GM12878 (cell line): ENCODE measurements at regions not wholly inside any gene's neighbourhood (a gene's known extent, or its start where the extent isn't known, plus 50 kb on each side); places are given as distances from the start of the nearest gene placed in this dataset.

ENCODE experiments used
- ASH2L ChIP-seq: fragments of 300-600, 200-600 bp; sonication (generic); IDR thresholded peaks from 2 replicates; pipeline ENCODE4 v1.6.1; 2017; ENCODE audit warnings: low read depth, mild to moderate bottlenecking, borderline replicate concordance
- BACH1 ChIP-seq: fragments of 450-650 bp; IDR thresholded peaks from 2 replicates; pipeline ENCODE4 v1.6.1; 2017; ENCODE audit warnings: mild to moderate bottlenecking, borderline replicate concordance
- EGR1 ChIP-seq, 2 experiments: IDR thresholded peaks; 1 replicate in 1 of 2; 2 replicates in 1 of 2; pipeline ENCODE4 v1.6.1; 2011 to 2012; ENCODE audit warnings: low read depth in 2 of 2, low read length in 2 of 2, borderline replicate concordance in 1 of 2, mild to moderate bottlenecking in 1 of 2, moderate library complexity in 1 of 2
- ELK1 ChIP-seq: IDR thresholded peaks from 2 replicates; pipeline ENCODE4 v1.6.1; 2012; ENCODE audit warnings: low read depth, low read length, improper control_type of control experiment
- GABPA ChIP-seq: IDR thresholded peaks from 2 replicates; pipeline ENCODE4 v1.6.1; 2014; ENCODE audit warnings: antibody characterized with exemption, low read depth, mild to moderate bottlenecking, inconsistent platforms
- MYC ChIP-seq: IDR thresholded peaks from 2 replicates; pipeline ENCODE4 v1.6.1; 2011; ENCODE audit warnings: mild to moderate bottlenecking, low read length, moderate library complexity, inconsistent platforms; ENCODE audit not compliant: insufficient read depth, insufficient replicate concordance, insufficient read length, severe bottlenecking
- RAD21 ChIP-seq: IDR thresholded peaks from 2 replicates; pipeline ENCODE4 v1.6.1; 2011; ENCODE audit warnings: mild to moderate bottlenecking, low read depth, low read length, moderate library complexity; ENCODE audit not compliant: insufficient read depth
- SPI1 ChIP-seq: IDR thresholded peaks from 2 replicates; pipeline ENCODE4 v1.6.1; 2011; ENCODE audit warnings: low read depth, mild to moderate bottlenecking, low read length, moderate library complexity, borderline replicate concordance; ENCODE audit not compliant: insufficient read depth
- TAF1 ChIP-seq: IDR thresholded peaks from 2 replicates; pipeline ENCODE4 v1.6.1; 2011; ENCODE audit warnings: mild to moderate bottlenecking, low read depth, low read length, borderline replicate concordance
- ZBTB11 ChIP-seq: fragments of 450-650 bp; formaldehyde crosslinking; IDR thresholded peaks from 2 replicates; pipeline ENCODE4 v1.5.0; 2022; ENCODE audit warnings: mild to moderate bottlenecking, missing genetic modification characterization
- TF ChIP-seq, protein P1 (sequence below): IDR thresholded peaks from 2 replicates; pipeline ENCODE4 v1.6.1; 2011; ENCODE audit warnings: low read depth, low read length, improper control_type of control experiment, borderline replicate concordance
- TF ChIP-seq, protein P2 (sequence below): IDR thresholded peaks from 2 replicates; pipeline ENCODE4 v1.6.1; 2011; ENCODE audit warnings: mild to moderate bottlenecking, low read depth, low read length, moderate library complexity; ENCODE audit not compliant: insufficient replicate concordance
- TF ChIP-seq, protein P3 (sequence below), 3 experiments: IDR thresholded peaks in 2 of 3; conservative IDR thresholded peaks in 1 of 3; 2 replicates each; pipeline ENCODE4 v1.5.1; 2011; ENCODE audit warnings: low read depth in 3 of 3, low read length in 3 of 3, mild to moderate bottlenecking in 3 of 3, control low read depth in 2 of 3, moderate library complexity in 2 of 3, inconsistent platforms in 1 of 3, mixed read lengths in 1 of 3; ENCODE audit not compliant: control insufficient read depth in 2 of 3, insufficient read depth in 1 of 3; ENCODE audit errors: extremely low read depth in 1 of 3

- TF ChIP-seq BACH1 = no peak
- TF ChIP-seq, protein P1, sequence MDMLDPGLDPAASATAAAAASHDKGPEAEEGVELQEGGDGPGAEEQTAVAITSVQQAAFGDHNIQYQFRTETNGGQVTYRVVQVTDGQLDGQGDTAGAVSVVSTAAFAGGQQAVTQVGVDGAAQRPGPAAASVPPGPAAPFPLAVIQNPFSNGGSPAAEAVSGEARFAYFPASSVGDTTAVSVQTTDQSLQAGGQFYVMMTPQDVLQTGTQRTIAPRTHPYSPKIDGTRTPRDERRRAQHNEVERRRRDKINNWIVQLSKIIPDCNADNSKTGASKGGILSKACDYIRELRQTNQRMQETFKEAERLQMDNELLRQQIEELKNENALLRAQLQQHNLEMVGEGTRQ = no peak
- no peak for TF ChIP-seq ASH2L
- no peak for TF ChIP-seq GABPA
- TF ChIP-seq MYC = no peak
- TF ChIP-seq, protein P2, sequence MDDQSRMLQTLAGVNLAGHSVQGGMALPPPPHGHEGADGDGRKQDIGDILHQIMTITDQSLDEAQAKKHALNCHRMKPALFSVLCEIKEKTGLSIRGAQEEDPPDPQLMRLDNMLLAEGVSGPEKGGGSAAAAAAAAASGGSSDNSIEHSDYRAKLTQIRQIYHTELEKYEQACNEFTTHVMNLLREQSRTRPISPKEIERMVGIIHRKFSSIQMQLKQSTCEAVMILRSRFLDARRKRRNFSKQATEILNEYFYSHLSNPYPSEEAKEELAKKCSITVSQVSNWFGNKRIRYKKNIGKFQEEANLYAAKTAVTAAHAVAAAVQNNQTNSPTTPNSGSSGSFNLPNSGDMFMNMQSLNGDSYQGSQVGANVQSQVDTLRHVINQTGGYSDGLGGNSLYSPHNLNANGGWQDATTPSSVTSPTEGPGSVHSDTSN = no peak
- no peak for TF ChIP-seq ELK1
- no peak for TF ChIP-seq EGR1 (IDR thresholded peaks at IDR 0.05; ENCODE audit: borderline replicate concordance in 1 of 2, low read depth in 2 of 2, low read length in 2 of 2)
- TF ChIP-seq TAF1 = no peak
- TF ChIP-seq, protein P3, sequence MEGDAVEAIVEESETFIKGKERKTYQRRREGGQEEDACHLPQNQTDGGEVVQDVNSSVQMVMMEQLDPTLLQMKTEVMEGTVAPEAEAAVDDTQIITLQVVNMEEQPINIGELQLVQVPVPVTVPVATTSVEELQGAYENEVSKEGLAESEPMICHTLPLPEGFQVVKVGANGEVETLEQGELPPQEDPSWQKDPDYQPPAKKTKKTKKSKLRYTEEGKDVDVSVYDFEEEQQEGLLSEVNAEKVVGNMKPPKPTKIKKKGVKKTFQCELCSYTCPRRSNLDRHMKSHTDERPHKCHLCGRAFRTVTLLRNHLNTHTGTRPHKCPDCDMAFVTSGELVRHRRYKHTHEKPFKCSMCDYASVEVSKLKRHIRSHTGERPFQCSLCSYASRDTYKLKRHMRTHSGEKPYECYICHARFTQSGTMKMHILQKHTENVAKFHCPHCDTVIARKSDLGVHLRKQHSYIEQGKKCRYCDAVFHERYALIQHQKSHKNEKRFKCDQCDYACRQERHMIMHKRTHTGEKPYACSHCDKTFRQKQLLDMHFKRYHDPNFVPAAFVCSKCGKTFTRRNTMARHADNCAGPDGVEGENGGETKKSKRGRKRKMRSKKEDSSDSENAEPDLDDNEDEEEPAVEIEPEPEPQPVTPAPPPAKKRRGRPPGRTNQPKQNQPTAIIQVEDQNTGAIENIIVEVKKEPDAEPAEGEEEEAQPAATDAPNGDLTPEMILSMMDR (IDR thresholded peaks at IDR 0.05 in 2 of 3, conservative IDR thresholded peaks at IDR 0.05 in 1 of 3; ENCODE audit: control insufficient read depth in 2 of 3, extremely low read depth in 1 of 3, insufficient read depth in 1 of 3, low read depth in 3 of 3, low read length in 3 of 3) = no peak
- TF ChIP-seq ZBTB11 = no peak
- no peak for TF ChIP-seq RAD21
- TF ChIP-seq SPI1 = no peak
These were observed 147.5 kb downstream of the FBXO8 start for GRCh38 chr4:174135936-174136406.
